ENCODE measurements at regions not wholly inside any gene's neighbourhood (a gene's known extent, or its start where the extent isn't known, plus 50 kb on each side); places are given as distances from the start of the nearest gene placed in this dataset.

GRCh38 chr2:6793913-6794312 is 71.8 kb downstream of the CMPK2 start:
- Histone ChIP-seq H3K9me3 (ENCODE audit: low read length) (no peaks in the 10 kb centered on the region), H4K20me1 (ENCODE audit: insufficient read depth) (no peaks in the 10 kb centered on the region), H3K4me3 (ENCODE audit: low read length) (no peak overlapping the region), H2AFZ (ENCODE audit: low read depth, low read length) (no peak overlapping the region), H3K4me2 (ENCODE audit: low read length) (no peak overlapping the region), H3K27ac (ENCODE audit: low read length) (no peak overlapping the region), H3K27me3 (ENCODE audit: insufficient read depth, low read depth, low read length) (no peaks in the 10 kb centered on the region), H3K79me2 (replicated peaks; ENCODE audit: insufficient read depth, low read length) (no peaks in the 10 kb centered on the region), H3F3A (ENCODE audit: insufficient read depth, low read length, poor library complexity, severe bottlenecking) (no peaks in the 10 kb centered on the region), H3K9ac (ENCODE audit: low read length) (no peak overlapping the region), H3K9me2 (ENCODE audit: insufficient read depth, low read length) (no peaks in the 10 kb centered on the region), H3K36me3 (ENCODE audit: insufficient read depth, low read length) (no peaks in the 10 kb centered on the region)
- TF ChIP-seq POLR2AphosphoS5 (IDR thresholded peaks at IDR 0.05) (no peak), REST (IDR thresholded peaks at IDR 0.05; ENCODE audit: borderline replicate concordance) (no peak), RAD21 (conservative IDR thresholded peaks at IDR 0.05) (no peak), EZH2 (IDR thresholded peaks at IDR 0.05; ENCODE audit: borderline replicate concordance, insufficient read depth, low read length, poor library complexity, severe bottlenecking) (no peak), SMC3 (conservative IDR thresholded peaks at IDR 0.05; ENCODE audit: poor library complexity) (no peak), CTCF (IDR thresholded peaks at IDR 0.05; ENCODE audit: poor library complexity, severe bottlenecking) (no peak)

GRCh38 chr2:6794448-6794847 is 71.3 kb downstream of the CMPK2 start:
- Histone ChIP-seq H3K36me3 (ENCODE audit: insufficient read depth, low read length) (no peaks in the 10 kb centered on the region), H4K20me1 (ENCODE audit: insufficient read depth) (no peaks in the 10 kb centered on the region), H3K4me2 (ENCODE audit: low read length) (no peak overlapping the region), H3K27ac (ENCODE audit: low read length) (no peak overlapping the region), H3K79me2 (replicated peaks; ENCODE audit: insufficient read depth, low read length) (no peaks in the 10 kb centered on the region), H3K4me3 (ENCODE audit: low read length) (no peak overlapping the region), H3K9me3 (ENCODE audit: low read length) (no peaks in the 10 kb centered on the region), H2AFZ (ENCODE audit: low read depth, low read length) (no peak overlapping the region), H3K9me2 (ENCODE audit: insufficient read depth, low read length) (no peaks in the 10 kb centered on the region), H3K27me3 (ENCODE audit: insufficient read depth, low read depth, low read length) (no peaks in the 10 kb centered on the region), H3F3A (ENCODE audit: insufficient read depth, low read length, poor library complexity, severe bottlenecking) (no peaks in the 10 kb centered on the region), H3K9ac (ENCODE audit: low read length) (no peak overlapping the region)
- TF ChIP-seq TAF1 (IDR thresholded peaks at IDR 0.05; ENCODE audit: low read depth) (no peak), CTCF (IDR thresholded peaks at IDR 0.05; ENCODE audit: poor library complexity, severe bottlenecking) (no peak), MXI1 (conservative IDR thresholded peaks at IDR 0.05; ENCODE audit: poor library complexity, severe bottlenecking) (no peak), REST (IDR thresholded peaks at IDR 0.05; ENCODE audit: borderline replicate concordance) (no peak), EP300 (conservative IDR thresholded peaks at IDR 0.05; ENCODE audit: poor library complexity, severe bottlenecking) (no peak), RAD21 (conservative IDR thresholded peaks at IDR 0.05) (no peak), POLR2AphosphoS5 (IDR thresholded peaks at IDR 0.05) (no peak), EZH2 (IDR thresholded peaks at IDR 0.05; ENCODE audit: borderline replicate concordance, insufficient read depth, low read length, poor library complexity, severe bottlenecking) (no peak), SMC3 (conservative IDR thresholded peaks at IDR 0.05; ENCODE audit: poor library complexity) (no peak)

Measured in neural cell (in vitro differentiated cells).